ENCODE measurements at regions not wholly inside any gene's neighbourhood (a gene's known extent, or its start where the extent isn't known, plus 50 kb on each side); places are given as distances from the start of the nearest gene placed in this dataset.

DNA sequence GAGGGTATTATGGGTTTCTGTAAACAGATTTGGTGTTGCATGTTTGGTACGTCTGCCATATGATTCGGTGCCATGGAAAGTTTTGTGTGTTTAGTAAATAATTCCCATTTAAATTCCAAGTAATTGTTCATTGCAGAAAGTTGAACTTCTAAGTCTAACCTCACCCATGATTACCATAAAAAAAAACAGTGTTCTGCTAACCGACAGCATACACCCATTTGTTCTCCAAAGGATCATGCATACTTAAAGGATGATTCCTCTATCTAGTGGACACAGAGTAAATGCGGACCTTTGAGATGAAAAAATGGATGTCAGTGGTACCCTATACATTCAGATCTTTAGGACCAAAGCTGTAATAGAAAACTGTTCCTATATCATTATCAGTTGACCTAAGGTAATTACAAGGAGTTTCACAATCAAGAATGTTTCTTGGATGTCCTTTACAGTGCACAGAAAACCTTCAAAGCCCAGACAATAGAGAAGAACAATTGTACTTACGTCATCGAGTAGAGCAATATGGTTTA is 209.9 kb downstream of the CRPPA start:
- no peaks in the 10 kb centered on the region for H3K36me3 ChIP-seq (ENCODE audit: insufficient read depth, low read length)
- no peak overlapping the region for H3K4me3 ChIP-seq (ENCODE audit: insufficient read depth, low read depth, low read length)
- Mint-ChIP-seq H3K27ac (ENCODE audit: unreplicated experiment) (no peak overlapping the region), H3K36me3 (ENCODE audit: low read depth, unreplicated experiment) (no peaks in the 10 kb centered on the region), H3K9me3 (ENCODE audit: unreplicated experiment) (no peaks in the 10 kb centered on the region), H3K4me1 (ENCODE audit: low read depth, unreplicated experiment) (no peaks in the 10 kb centered on the region), H3K27me3 (ENCODE audit: low read depth, unreplicated experiment) (no peaks in the 10 kb centered on the region), H3K4me3 (ENCODE audit: unreplicated experiment) (no peak overlapping the region)
- no peak overlapping the region for H2AFZ ChIP-seq (ENCODE audit: low read depth, low read length)
- TF ChIP-seq EZH2 (IDR thresholded peaks at IDR 0.05; ENCODE audit: insufficient read depth, low read length): no peak
- no peak for TF ChIP-seq CTCF (IDR thresholded peaks at IDR 0.05; ENCODE audit: insufficient read depth, low read depth, low read length)
- H3K79me2 ChIP-seq (ENCODE audit: insufficient read depth, low read length): no peaks in the 10 kb centered on the region
- H3K4me2 ChIP-seq (ENCODE audit: low read length): no peak overlapping the region
- H4K20me1 ChIP-seq (ENCODE audit: insufficient read depth, low read length): no peaks in the 10 kb centered on the region
- no peaks in the 10 kb centered on the region for H3K4me1 ChIP-seq (ENCODE audit: insufficient read depth, low read length)
- H3K9ac ChIP-seq (ENCODE audit: low read length): no peak overlapping the region
- FAIRE-seq (no peak), DNase-seq (ENCODE audit: low read depth) (no peak)
- H3K27me3 ChIP-seq (ENCODE audit: insufficient read depth, low read length): no peaks in the 10 kb centered on the region
- H3K9me3 ChIP-seq (ENCODE audit: insufficient read depth, low read depth, low read length): no peaks in the 10 kb centered on the region
- no peak overlapping the region for H3K27ac ChIP-seq (ENCODE audit: low read depth, low read length)

DNA sequence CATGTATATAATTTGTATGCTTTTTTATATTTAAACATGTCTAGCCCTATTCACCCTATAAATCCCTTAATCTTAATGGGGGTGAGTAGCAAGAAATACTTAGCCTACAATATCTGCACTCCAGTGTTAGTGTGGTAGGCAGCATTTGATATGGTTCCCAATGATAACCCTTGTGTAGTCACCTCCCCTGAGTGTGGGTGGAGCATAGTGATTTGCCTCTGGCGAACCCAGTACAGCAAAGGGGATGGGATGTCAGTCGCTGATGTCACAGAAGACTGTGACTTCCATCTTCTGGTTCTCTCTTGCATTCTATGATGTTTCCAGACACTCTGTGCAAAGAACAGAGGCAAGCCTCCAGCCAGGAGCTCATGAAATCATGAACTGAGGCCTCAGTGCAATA is 211.2 kb downstream of the CRPPA start:
- Mint-ChIP-seq H3K27me3 (ENCODE audit: low read depth, unreplicated experiment) (no peaks in the 10 kb centered on the region), H3K36me3 (ENCODE audit: low read depth, unreplicated experiment) (no peaks in the 10 kb centered on the region), H3K4me3 (ENCODE audit: unreplicated experiment) (no peak overlapping the region), H3K27ac (ENCODE audit: unreplicated experiment) (no peak overlapping the region), H3K4me1 (ENCODE audit: low read depth, unreplicated experiment) (no peaks in the 10 kb centered on the region), H3K9me3 (ENCODE audit: unreplicated experiment) (no peaks in the 10 kb centered on the region)
- no peaks in the 10 kb centered on the region for H3K36me3 ChIP-seq (ENCODE audit: insufficient read depth, low read length)
- no peaks in the 10 kb centered on the region for H3K4me1 ChIP-seq (ENCODE audit: insufficient read depth, low read length)
- no peak for TF ChIP-seq CTCF (IDR thresholded peaks at IDR 0.05; ENCODE audit: insufficient read depth, low read depth, low read length)
- TF ChIP-seq EZH2 (IDR thresholded peaks at IDR 0.05; ENCODE audit: insufficient read depth, low read length): no peak
- H3K4me2 ChIP-seq (ENCODE audit: low read length): no peak overlapping the region
- no peak overlapping the region for H3K9ac ChIP-seq (ENCODE audit: low read length)
- H3K4me3 ChIP-seq (ENCODE audit: insufficient read depth, low read depth, low read length): no peak overlapping the region
- DNase-seq (ENCODE audit: low read depth): no peak
- no peak overlapping the region for H3K27ac ChIP-seq (ENCODE audit: low read depth, low read length)
- H3K79me2 ChIP-seq (ENCODE audit: insufficient read depth, low read length): no peaks in the 10 kb centered on the region
- no peaks in the 10 kb centered on the region for H3K27me3 ChIP-seq (ENCODE audit: insufficient read depth, low read length)
- H3K9me3 ChIP-seq (ENCODE audit: insufficient read depth, low read depth, low read length): no peaks in the 10 kb centered on the region
- no peak for FAIRE-seq
- H4K20me1 ChIP-seq (ENCODE audit: insufficient read depth, low read length): no peaks in the 10 kb centered on the region
- no peak overlapping the region for H2AFZ ChIP-seq (ENCODE audit: low read depth, low read length)

- Histone ChIP-seq H3K79me2 (ENCODE audit: insufficient read depth, low read length) (no peaks in the 10 kb centered on the region), H3K27me3 (ENCODE audit: insufficient read depth, low read length) (no peaks in the 10 kb centered on the region), H3K27ac (ENCODE audit: low read depth, low read length) (no peak overlapping the region), H2AFZ (ENCODE audit: low read depth, low read length) (no peak overlapping the region), H3K36me3 (ENCODE audit: insufficient read depth, low read length) (no peaks in the 10 kb centered on the region), H3K9me3 (ENCODE audit: insufficient read depth, low read depth, low read length) (no peaks in the 10 kb centered on the region), H3K4me2 (ENCODE audit: low read length) (no peak overlapping the region), H4K20me1 (ENCODE audit: insufficient read depth, low read length) (no peaks in the 10 kb centered on the region), H3K9ac (ENCODE audit: low read length) (no peak overlapping the region), H3K4me1 (ENCODE audit: insufficient read depth, low read length) (no peaks in the 10 kb centered on the region), H3K4me3 (ENCODE audit: insufficient read depth, low read depth, low read length) (no peak overlapping the region)
- TF ChIP-seq CTCF (IDR thresholded peaks at IDR 0.05; ENCODE audit: insufficient read depth, low read depth, low read length) (no peak), EZH2 (IDR thresholded peaks at IDR 0.05; ENCODE audit: insufficient read depth, low read length) (no peak)
- DNase-seq (ENCODE audit: low read depth): no peak
- Mint-ChIP-seq H3K4me1 (ENCODE audit: low read depth, unreplicated experiment) (no peaks in the 10 kb centered on the region), H3K36me3 (ENCODE audit: low read depth, unreplicated experiment) (no peaks in the 10 kb centered on the region), H3K27ac (ENCODE audit: unreplicated experiment) (no peak overlapping the region), H3K9me3 (ENCODE audit: unreplicated experiment) (no peaks in the 10 kb centered on the region), H3K4me3 (ENCODE audit: unreplicated experiment) (no peak overlapping the region), H3K27me3 (ENCODE audit: low read depth, unreplicated experiment) (no peaks in the 10 kb centered on the region)
- no peak for FAIRE-seq
Observed at GRCh38 chr7:16207321-16207720, 214.0 kb downstream of the CRPPA start.

Data from astrocyte (in vitro differentiated cells and primary cell).